HG03139 (cell line): ENCODE measurements at regions not wholly inside any gene's neighbourhood (a gene's known extent, or its start where the extent isn't known, plus 50 kb on each side); places are given as distances from the start of the nearest gene placed in this dataset.

ENCODE experiments used
- ATAC-seq: cut with Tn5 transposase; IDR thresholded peaks from one replicate; pipeline ENCODE4 v1.9.1; 2021; ENCODE audit not compliant: unreplicated experiment

DNA sequence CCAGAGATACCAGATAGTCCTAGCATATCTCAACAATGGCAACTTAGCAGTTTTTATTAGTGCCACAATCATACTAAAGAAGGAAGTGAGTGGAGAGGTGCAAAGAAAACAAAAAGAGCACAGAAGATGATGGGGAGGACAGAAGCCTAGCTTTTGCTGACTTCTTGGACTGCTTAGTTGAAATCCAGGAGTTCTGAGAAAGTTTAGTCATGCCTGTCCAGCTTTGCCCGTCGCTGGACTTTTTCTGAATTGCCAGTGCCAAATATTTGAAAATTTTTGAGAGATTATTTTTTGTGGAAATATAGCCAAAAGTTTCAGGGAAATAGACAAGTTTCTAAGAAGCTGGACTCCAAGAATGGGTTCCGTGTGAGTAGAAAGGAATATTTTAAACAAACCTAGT is 558.7 kb upstream of the TNP1 start:
- ATAC-seq = no peak

GRCh38 chr2:217418090-217418489 is 558.2 kb upstream of the TNP1 start:
- no peak for ATAC-seq

DNA sequence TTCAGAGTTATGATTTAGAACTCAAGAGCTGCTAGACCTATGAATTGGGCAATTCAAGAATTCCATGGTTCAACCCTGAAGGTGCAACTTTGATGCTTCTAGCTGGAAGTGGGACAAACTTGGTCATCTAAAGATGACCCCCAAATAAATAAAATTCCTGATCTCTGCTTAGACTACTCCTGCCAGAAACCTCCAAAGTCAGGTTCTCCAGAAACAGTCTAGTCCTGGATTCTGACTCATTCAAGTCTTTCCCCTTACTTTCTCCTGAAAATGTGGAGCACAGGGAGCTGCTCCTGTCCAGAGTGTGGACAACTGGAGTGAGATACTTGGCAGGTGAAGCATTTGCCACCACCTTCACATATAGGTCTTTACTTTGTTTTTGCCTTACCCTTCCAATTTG is 557.7 kb upstream of the TNP1 start:
- ATAC-seq = no peak

DNA sequence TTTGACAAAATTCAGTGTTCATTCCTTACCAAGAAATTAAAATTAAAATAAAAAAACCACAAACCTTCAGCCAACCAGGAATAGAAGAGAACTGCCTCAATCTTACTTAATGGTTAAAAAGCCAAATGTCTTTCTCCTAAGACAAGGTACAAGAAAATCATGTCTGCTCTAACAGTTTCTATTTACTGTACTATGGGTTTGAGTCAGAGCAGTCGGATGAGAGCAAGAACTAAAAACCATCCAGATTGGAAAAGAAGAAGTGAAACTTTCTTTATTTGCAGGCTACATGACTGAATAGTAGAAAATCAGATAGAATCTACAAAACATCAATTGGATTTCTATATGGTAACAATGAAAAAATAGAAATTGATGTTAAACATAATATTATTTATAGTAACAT is 555.5 kb upstream of the TNP1 start:
- ATAC-seq = peak; percentile 89

DNA sequence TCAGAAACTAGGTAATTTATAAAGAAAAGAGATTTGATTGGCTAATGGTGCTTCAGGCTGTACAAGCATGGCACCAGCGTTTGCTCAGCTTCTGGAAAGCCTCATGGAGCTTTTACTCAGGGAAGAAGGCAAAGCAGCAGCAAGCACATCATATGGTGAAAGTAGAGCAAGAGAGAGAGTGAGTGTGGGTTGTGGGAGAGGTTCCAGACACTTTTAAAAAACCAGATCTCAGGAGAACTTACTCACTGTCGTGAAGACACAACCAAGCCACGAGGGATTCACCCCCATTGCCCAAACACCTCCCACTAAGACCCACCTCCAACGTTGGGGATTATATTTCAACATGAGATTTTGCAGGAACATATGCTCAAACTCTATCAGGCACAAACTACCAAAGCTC is 554.6 kb upstream of the TNP1 start:
- ATAC-seq = no peak

DNA sequence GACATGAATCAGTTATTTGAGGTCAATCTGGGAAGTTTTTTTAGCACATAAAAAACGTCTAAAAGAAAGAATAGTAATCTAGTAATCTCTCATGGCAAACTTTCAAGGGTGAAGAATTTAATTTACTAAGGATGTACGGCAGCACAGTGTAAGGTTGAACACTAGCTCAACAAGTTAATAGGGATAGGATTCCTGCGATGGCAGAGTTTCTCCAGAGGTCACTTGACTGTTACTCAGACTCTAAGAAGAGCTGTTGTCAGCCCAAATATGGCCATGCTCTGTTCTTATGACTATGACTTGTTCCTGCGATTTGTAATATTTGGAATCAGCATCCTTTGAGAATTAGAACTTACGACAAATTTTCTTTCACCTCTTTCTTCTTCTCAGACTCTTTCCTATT is 553.3 kb upstream of the TNP1 start:
- no peak for ATAC-seq

DNA sequence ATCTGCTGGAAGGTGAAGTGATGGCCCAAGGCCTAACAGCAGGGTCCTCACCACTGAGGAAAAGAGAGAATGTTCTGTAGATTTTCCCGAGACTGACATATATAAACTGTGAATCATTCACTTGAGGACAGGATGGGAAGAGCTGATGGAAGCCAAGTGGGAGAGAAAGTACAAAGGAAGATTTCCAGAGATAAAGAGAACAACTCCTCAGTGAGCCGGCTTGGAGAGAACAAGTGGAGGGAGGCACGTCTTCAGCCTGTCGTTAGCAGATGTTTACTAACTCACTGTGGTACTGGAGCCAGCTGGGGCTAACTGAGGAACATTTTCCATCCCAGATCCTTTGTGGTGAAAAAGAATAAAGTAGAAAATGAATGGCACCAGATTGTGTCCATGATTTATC is 552.9 kb upstream of the TNP1 start:
- ATAC-seq = no peak

DNA sequence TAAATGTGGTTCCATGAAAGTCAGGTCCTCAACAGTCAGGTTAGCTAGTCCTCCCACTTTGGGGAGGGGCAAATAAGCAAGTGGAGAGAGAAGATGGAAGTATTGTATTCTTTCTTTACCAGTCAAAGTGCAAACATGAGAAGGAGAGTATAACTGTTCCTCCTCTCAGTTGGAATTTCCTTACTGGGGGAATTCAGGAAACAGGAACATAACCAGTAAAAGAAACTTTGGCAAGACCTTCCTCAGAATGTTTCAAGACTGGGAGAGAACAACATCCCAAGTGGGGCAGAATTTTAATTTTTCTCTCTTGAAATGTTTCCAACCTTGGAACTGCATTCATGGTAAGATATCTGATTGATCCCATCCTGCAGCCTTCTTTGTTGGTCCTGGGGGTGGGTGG is 552.4 kb upstream of the TNP1 start:
- ATAC-seq = no peak

DNA sequence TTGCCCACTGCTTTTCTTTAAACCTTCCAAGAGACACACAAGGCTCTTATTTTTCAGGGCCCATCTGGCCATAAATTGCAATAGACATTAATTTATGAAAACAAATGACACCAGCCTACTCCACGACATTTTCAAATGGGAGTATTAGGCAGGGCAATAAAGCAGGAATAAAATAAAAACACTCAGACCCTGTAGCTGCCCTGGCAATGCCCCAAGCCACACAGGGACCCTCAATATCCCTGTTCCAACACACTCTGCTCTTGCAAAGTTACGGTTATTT is 550.8 kb upstream of the TNP1 start:
- no peak for ATAC-seq

DNA sequence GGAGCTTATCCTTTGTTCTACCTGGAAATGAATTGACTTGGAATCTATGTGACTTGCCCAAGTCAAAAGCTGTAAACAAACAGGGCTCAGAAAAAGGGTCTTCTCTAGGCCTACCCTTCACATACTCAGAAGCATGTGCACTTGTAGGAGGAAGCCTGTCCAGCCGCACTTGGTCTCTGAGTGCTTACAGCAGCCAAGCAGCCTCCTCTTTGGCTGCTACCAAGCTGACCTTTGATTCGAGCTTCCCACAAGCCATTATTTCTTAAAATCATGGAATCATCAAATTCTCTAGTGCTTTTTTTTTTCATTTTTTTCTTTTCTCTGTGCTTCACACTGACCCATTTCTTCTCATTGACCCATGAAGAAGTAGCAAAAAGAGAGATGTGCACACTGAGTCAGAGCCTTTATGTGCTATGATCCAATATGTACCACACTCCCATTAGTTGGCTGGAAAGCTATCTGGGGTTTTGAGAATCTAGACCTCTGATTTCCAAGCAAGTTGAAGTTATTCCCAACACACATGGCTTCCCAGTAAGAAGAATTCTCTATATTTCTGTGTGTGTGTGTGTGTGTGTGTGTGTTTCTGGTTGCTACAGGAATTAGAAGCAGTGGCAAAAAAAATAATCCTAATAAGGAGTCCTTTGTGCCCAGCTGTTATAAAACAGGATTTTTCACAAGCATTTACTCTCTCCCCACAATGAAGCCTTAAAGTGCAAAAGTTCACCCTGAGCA is 550.3 kb upstream of the TNP1 start:
- no peak for ATAC-seq

DNA sequence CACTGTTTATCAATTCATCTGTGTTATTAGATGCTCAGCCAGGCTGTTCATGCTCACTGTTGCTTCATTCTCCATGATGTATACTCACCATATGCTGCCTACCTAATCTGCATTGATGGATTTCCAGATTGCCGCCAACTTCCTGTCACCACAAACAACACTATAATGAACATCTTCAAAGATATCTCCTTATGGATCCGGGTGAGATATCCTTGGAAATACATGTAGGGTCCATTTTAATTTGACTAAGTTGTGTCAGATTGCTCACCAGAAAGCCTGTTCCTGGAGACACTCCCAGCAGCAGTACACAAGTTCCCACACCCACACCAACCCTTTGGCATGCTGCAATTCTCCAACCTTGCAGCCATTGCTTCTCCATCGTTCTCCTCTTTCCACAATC is 547.5 kb upstream of the TNP1 start:
- no peak for ATAC-seq

DNA sequence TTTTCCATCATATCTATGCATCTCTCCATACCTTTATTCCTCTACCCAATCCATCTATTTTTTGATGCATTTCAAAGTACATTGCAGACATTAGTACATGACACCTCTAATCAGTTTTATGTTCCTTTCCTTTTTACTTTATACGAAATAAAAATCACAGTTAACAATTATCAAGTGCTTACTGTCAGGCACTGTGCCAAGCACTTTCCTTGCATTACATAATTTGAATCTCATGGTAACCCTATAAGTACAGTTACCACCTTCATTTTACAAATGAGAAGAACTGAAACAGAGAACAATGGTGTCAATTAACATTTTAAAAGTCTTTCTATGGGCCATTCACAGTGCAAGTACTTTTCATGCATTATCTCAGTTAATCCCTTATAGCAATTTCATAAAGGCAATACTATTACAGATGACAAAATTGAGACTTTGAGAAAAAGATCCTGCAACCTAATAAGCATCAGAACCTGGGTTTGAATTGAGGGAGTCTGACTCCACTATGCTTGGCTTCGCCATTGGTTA is 544.4 kb upstream of the TNP1 start:
- no peak for ATAC-seq

DNA sequence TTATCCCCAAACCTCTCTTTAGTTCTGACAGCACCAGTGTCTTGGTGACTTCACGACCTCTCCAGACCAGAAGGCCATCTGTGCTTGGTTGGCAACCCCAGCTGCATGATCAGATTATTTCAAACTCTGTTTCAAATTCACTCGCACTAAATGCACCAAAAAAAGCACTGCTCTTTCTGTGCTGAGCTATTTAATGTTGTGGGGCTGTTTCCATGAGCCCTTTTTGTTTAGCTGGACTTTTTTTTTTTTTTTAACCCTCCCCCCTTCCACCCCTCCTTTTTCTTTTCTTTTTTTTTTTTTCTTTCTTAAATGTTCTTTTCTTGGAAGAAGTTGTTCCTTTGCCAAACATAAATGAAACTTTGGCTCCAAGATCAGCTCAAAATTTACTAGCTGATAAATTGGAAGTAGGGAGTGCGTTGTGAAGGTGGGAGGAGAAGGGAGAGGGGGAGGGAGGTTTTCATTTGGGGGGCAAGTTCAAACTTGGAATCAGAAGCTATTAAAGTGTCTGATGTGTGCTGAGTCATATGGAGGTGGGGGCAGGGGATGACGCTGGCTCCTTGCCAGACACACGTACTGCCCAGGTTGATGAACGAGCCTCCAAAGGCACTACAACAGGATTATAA is 543.0 kb upstream of the TNP1 start:
- ATAC-seq = no peak

GRCh38 chr2:217402144-217402543 is 542.3 kb upstream of the TNP1 start:
- no peak for ATAC-seq

- ATAC-seq = no peak
These were observed 539.4 kb upstream of the TNP1 start for GRCh38 chr2:217399291-217399690.

DNA sequence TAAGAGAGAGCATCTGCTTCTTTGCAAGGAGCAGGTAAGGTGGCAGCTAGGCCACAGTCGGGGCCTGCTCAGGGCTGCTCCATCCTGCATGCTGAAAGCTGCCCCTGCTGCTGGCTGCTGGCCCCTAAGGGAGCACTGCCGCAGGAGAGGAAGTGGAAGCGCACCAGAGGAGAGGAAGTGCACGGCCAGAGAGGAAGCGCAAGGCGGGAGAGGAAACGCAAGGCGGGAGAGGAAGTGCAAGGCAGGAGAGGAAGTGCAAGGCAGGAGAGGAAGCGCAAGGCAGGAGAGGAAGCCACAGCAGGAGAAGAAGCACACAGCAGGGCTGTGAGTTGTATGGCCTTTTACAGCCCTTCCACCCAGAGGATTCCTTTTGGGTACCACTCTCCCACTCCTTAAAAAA is 539.0 kb upstream of the TNP1 start:
- no peak for ATAC-seq

- ATAC-seq = no peak
These were observed 538.2 kb upstream of the TNP1 start for GRCh38 chr2:217398101-217398500.

DNA sequence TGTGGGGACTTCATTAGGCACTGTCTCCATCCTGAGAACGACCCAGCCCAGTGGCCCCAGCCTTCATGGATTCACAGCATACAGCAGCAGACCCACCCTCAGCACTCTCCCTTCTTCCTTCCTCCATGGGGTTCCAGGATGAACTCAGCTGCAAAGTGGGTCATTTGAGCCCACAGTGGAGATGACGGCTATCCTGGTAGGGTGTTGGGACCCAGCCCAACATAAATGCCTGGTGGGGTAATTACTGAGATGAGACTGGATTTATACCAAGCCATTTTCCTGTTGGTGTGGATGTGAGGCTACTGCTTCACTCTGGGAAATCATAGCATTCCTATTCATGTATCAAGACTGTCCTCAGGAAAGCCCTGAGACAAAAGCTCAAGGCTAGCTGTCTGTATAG is 536.7 kb upstream of the TNP1 start:
- no peak for ATAC-seq

GRCh38 chr2:217396165-217396564 is 536.3 kb upstream of the TNP1 start:
- ATAC-seq = no peak

GRCh38 chr2:217394510-217395351 is 534.9 kb upstream of the TNP1 start:
- ATAC-seq = no peak

DNA sequence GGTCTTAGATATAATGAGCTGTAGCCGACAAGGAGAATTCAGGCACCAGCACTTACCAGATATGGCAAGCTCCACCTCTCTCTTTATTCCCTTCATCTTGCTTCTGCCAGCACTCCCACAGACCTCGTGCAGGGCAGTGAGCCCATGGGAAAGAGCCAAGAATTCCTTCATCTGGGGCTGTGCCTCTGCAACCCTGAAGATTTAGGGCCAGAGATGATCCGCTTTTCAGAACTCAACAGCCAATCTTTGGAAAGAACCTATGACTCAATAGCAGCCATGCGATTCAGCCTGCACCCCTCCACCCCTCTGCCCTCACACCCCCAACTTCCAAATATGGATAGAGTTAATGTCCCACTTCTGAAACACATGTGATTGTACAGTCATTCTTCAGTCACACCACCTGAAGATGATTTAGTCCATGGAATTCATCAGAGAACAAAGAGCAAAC is 533.7 kb upstream of the TNP1 start:
- ATAC-seq = no peak
